Astrocyte (in vitro differentiated cells and primary cell): ENCODE measurements at regions not wholly inside any gene's neighbourhood (a gene's known extent, or its start where the extent isn't known, plus 50 kb on each side); places are given as distances from the start of the nearest gene placed in this dataset.

ENCODE experiments used
- CTCF ChIP-seq: IDR thresholded peaks from 2 replicates; pipeline ENCODE4 v1.5.1; 2011; ENCODE audit warnings: low read depth, mild to moderate bottlenecking, inconsistent platforms, low read length, moderate library complexity; ENCODE audit not compliant: insufficient read depth
- EZH2 ChIP-seq: IDR thresholded peaks from 2 replicates; pipeline ENCODE4 v1.6.1; 2012; ENCODE audit warnings: mild to moderate bottlenecking, low read length, inconsistent platforms; ENCODE audit not compliant: insufficient read depth

GRCh38 chr10:65555192-65555591 is 1370.6 kb upstream of the LRRTM3 start:
- TF ChIP-seq CTCF (no peak), EZH2 (no peak)
